IMR-90 (cell line): ENCODE measurements at regions not wholly inside any gene's neighbourhood (a gene's known extent, or its start where the extent isn't known, plus 50 kb on each side); places are given as distances from the start of the nearest gene placed in this dataset.
A peak's percentile ranks its signal among the peaks of the same experiment; 100 is the strongest.

Experiments
- ATAC-seq: fragments of 200-7000 bp; cut with Tn5 transposase; 2 replicates; pipeline ENCODE4 v1.9.1; 2020; ENCODE audit warnings: low read depth, mild to moderate bottlenecking, moderate library complexity
- BruUV-seq: library from RNA; stranded (reverse); fragments of 400-500 nt; replicated peaks from 2 replicates; lab custom pipeline; 2021; lab: Mats Ljungman, UMichigan
- CTCF ChIA-PET: fragments of 300-600 bp; formaldehyde crosslinking; extraction: SDS; loops from one replicate; lab custom pipeline; 2021; ENCODE audit warnings: antibody characterized with exemption; lab: Yijun Ruan, JAX
- POLR2A ChIA-PET: fragments of 300-600 bp; sonication (Branson Sonifier 250); formaldehyde crosslinking; loops from one replicate; lab custom pipeline; 2022; ENCODE audit warnings: antibody characterized with exemption; ENCODE audit not compliant: unreplicated experiment; lab: Charles Lee
- DNase-seq: peaks from one replicate; pipeline ENCODE4 v3.0.0; 2013
- H2AFZ ChIP-seq: replicated peaks from 2 replicates; pipeline ENCODE3; 2013; ENCODE audit warnings: low read length, mild to moderate bottlenecking; ENCODE audit not compliant: poor library complexity
- H2AK5ac ChIP-seq: 2 replicates; pipeline ENCODE4 v1.6.1; 2013; ENCODE audit warnings: low read depth, low read length, inconsistent platforms
- H2AK9ac ChIP-seq: replicated peaks from 2 replicates; pipeline ENCODE3; 2013; ENCODE audit warnings: mild to moderate bottlenecking, low read depth, low read length, moderate library complexity; ENCODE audit not compliant: poor library complexity
- H2BK120ac ChIP-seq: 2 replicates; pipeline ENCODE4 v1.6.1; 2013; ENCODE audit warnings: low read depth, low read length, inconsistent platforms
- H2BK15ac ChIP-seq: 3 replicates; pipeline ENCODE4 v1.6.1; 2013; ENCODE audit warnings: low read depth, low read length, inconsistent platforms
- H2BK20ac ChIP-seq: 2 replicates; pipeline ENCODE4 v1.6.1; 2013; ENCODE audit warnings: low read depth, mild to moderate bottlenecking, inconsistent platforms, low read length, moderate library complexity
- H2BK5ac ChIP-seq: 2 replicates; pipeline ENCODE4 v1.6.1; 2013; ENCODE audit warnings: mild to moderate bottlenecking, low read depth, low read length, inconsistent platforms; ENCODE audit not compliant: poor library complexity, severe bottlenecking
- H3K14ac ChIP-seq: replicated peaks from 2 replicates; pipeline ENCODE4 v1.6.1; 2013; ENCODE audit warnings: low read depth, low read length, inconsistent platforms
- H3K18ac ChIP-seq: 2 replicates; pipeline ENCODE4 v1.6.1; 2013; ENCODE audit warnings: low read depth, low read length, control low read depth
- H3K23ac ChIP-seq: 2 replicates; pipeline ENCODE4 v1.6.1; 2013; ENCODE audit warnings: low read depth, low read length, inconsistent platforms
- H3K27ac ChIP-seq: 2 replicates; pipeline ENCODE4 v1.5.1; 2013; ENCODE audit warnings: mild to moderate bottlenecking, control low read depth, low read length; ENCODE audit not compliant: insufficient read depth
- H3K27me3 ChIP-seq: 2 replicates; pipeline ENCODE4 v1.6.1; 2013; ENCODE audit warnings: low read length; ENCODE audit not compliant: control insufficient read depth, insufficient read depth
- H3K36me3 ChIP-seq: 2 replicates; pipeline ENCODE4 v1.6.1; 2013; ENCODE audit warnings: low read length, mixed read lengths; ENCODE audit not compliant: control insufficient read depth, insufficient read depth
- H3K4ac ChIP-seq: 2 replicates; pipeline ENCODE4 v1.6.1; 2013; ENCODE audit warnings: low read depth, low read length, inconsistent platforms
- H3K4me1 ChIP-seq: 2 replicates; pipeline ENCODE4 v1.6.1; 2013; ENCODE audit warnings: low read length, mixed read lengths; ENCODE audit not compliant: control insufficient read depth, insufficient read depth
- H3K4me2 ChIP-seq: 2 replicates; pipeline ENCODE4 v1.6.1; 2013; ENCODE audit warnings: low read depth, mild to moderate bottlenecking, control low read depth, low read length, moderate library complexity
- H3K4me3 ChIP-seq: 2 replicates; pipeline ENCODE4 v1.5.1; 2013; ENCODE audit warnings: low read depth, mild to moderate bottlenecking, control low read depth, low read length, moderate library complexity; ENCODE audit not compliant: insufficient read depth
- H3K56ac ChIP-seq: 2 replicates; pipeline ENCODE4 v1.6.1; 2013; ENCODE audit warnings: low read length, inconsistent platforms; ENCODE audit not compliant: insufficient read depth; ENCODE audit errors: extremely low read depth
- H3K79me1 ChIP-seq, 2 experiments: 2 replicates each; pipeline ENCODE4 v1.6.1; 2013; ENCODE audit warnings: low read length in 2 of 2, inconsistent platforms in 1 of 2, low read depth in 1 of 2
- H3K9ac ChIP-seq: 2 replicates; pipeline ENCODE4 v1.6.1; 2013; ENCODE audit warnings: low read depth, low read length, control low read depth
- H3K9me1 ChIP-seq: 2 replicates; pipeline ENCODE4 v1.6.1; 2013; ENCODE audit warnings: low read length, inconsistent platforms; ENCODE audit not compliant: insufficient read depth
- H3K9me3 ChIP-seq: 2 replicates; pipeline ENCODE4 v1.6.1; 2013; ENCODE audit warnings: low read length; ENCODE audit not compliant: control insufficient read depth, insufficient read depth
- H4K20me1 ChIP-seq: 2 replicates; pipeline ENCODE4 v1.6.1; 2013; ENCODE audit warnings: low read length, inconsistent platforms; ENCODE audit not compliant: insufficient read depth
- H4K5ac ChIP-seq: 2 replicates; pipeline ENCODE4 v1.6.1; 2013; ENCODE audit warnings: mild to moderate bottlenecking, low read depth, low read length, control low read depth
- H4K8ac ChIP-seq, 2 experiments: 2 replicates each; pipeline ENCODE4 v1.6.1; 2013; ENCODE audit warnings: low read depth in 2 of 2, low read length in 2 of 2, control low read depth in 1 of 2, inconsistent platforms in 1 of 2
- H4K91ac ChIP-seq: 2 replicates; pipeline ENCODE4 v1.6.1; 2013; ENCODE audit warnings: low read depth, low read length, inconsistent platforms; ENCODE audit not compliant: insufficient read depth
- NFE2L2 ChIP-seq: fragments of 150-350 bp; IDR thresholded peaks from 2 replicates; pipeline ENCODE4 v1.6.1; 2016; ENCODE audit warnings: low read depth, mild to moderate bottlenecking, low read length
- POLR2A ChIP-seq: IDR thresholded peaks from 2 replicates; pipeline ENCODE4 v1.6.1; 2012; ENCODE audit warnings: mild to moderate bottlenecking, low read depth, low read length
- whole genome bisulfite sequencing, 2 experiments: methylation state at CpG; one replicate each; pipeline versions ENCODE4 v1.1.5 to v1.1.7; 2013; ENCODE audit warnings: missing lambda C conversion rate in 2 of 2; ENCODE audit not compliant: insufficient read length in 1 of 2; ENCODE audit errors: extremely low coverage in 2 of 2; 5-methylcytosine and 5-hydroxymethylcytosine counted together
- dilution Hi-C: fragments of 300-500 bp; cut with HindIII; formaldehyde crosslinking; loops from one replicate; pipeline ENCODE4 v1.14.3; 2018; ENCODE audit warnings: low sequenced_read_pairs; ENCODE audit not compliant: unreplicated experiment
- in situ Hi-C: fragments of 300-500 bp; cut with MboI; formaldehyde crosslinking; loops from 3 replicates; pipeline ENCODE4 v1.14.3; 2019; ENCODE audit warnings: low sequenced_read_pairs, inconsistent platforms, mixed read lengths
- intact Hi-C: fragments of 100-400 bp; cut with micrococcal nuclease; formaldehyde crosslinking; loops from 2 replicates; pipeline ENCODE4 v1.10.0; 2022

- H4K8ac ChIP-seq: no peak overlapping the region
- no peak overlapping the region for H3K18ac ChIP-seq
- TF ChIP-seq POLR2A: no peak
- no peak for TF ChIP-seq NFE2L2
- intact Hi-C loops: no loop called here
- no peak overlapping the region for H3K4me2 ChIP-seq
- CTCF ChIA-PET: no interaction called here
- no peak overlapping the region for H2BK20ac ChIP-seq
- H3K36me3 ChIP-seq: no peaks in the 10 kb centered on the region
- peak; percentile 45 for DNase-seq
- H4K5ac ChIP-seq: no peak overlapping the region
- no TSS peak for BruUV-seq
- H2BK120ac ChIP-seq: no peak overlapping the region
- no peak for ATAC-seq
- no peak overlapping the region for H3K9ac ChIP-seq
- H2BK5ac ChIP-seq: no peak overlapping the region
- H2AK5ac ChIP-seq: no peak overlapping the region
- no peak overlapping the region for H2AFZ ChIP-seq
- no peaks in the 10 kb centered on the region for H3K79me1 ChIP-seq
- no peak overlapping the region for H3K4me3 ChIP-seq
- H2BK15ac ChIP-seq: no peak overlapping the region
- H3K27me3 ChIP-seq: no peaks in the 10 kb centered on the region
- 20% methylated on average over 1 of the region's 4 CpGs; no CpG with 5 or more reads in 1 of the 2 experiments for WGBS, 2 experiments
- in situ Hi-C loops: no loop called here
- H4K91ac ChIP-seq: no peak overlapping the region
- H3K27ac ChIP-seq: no peak overlapping the region
- H3K9me1 ChIP-seq: no peaks in the 10 kb centered on the region
- no peak overlapping the region for H3K4ac ChIP-seq
- no peaks in the 10 kb centered on the region for H4K20me1 ChIP-seq
- H2AK9ac ChIP-seq: no peak overlapping the region
- POLR2A ChIA-PET: no interaction called here
- no peak overlapping the region for H3K14ac ChIP-seq
- H3K4me1 ChIP-seq: no peaks in the 10 kb centered on the region
- dilution Hi-C loops: no loop called here
- H3K56ac ChIP-seq: no peak overlapping the region
- H3K23ac ChIP-seq: no peak overlapping the region
- no peaks in the 10 kb centered on the region for H3K9me3 ChIP-seq
Measured at GRCh38 chr2:122072666-122073065, 317.2 kb downstream of the TSN start.
